ENCODE measurements at regions not wholly inside any gene's neighbourhood (a gene's known extent, or its start where the extent isn't known, plus 50 kb on each side); places are given as distances from the start of the nearest gene placed in this dataset.

DNA sequence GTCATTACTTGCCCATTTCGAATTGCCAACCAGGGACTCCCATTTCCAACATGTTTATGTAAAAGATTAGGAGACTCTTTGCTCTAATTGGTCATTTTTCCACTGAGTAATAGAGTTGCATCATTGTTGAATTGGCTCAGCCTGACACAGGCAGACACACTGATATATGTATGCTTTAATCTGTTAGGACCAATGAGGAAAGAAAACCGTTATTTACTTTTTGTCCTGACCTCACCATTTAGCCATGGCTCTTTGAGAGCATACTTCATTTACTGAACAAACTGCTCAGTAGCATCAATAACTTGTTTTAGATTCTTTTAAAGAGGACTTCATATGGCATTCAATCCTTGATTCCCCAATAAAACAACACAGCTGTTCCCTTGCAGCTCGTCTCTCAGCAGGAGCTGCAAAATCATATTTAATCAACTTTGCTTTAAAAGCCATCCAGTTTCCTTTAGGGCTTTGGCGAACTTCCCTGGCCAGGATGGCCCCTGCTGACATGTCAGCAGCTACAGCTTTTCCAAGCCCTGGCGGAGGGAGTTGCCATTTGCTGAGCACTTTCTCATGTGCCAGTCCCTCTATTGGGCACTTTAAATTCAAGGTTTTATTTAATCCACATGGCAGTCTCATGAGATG is 251.5 kb upstream of the TNC start:
- DNase-seq = no peak

DNA sequence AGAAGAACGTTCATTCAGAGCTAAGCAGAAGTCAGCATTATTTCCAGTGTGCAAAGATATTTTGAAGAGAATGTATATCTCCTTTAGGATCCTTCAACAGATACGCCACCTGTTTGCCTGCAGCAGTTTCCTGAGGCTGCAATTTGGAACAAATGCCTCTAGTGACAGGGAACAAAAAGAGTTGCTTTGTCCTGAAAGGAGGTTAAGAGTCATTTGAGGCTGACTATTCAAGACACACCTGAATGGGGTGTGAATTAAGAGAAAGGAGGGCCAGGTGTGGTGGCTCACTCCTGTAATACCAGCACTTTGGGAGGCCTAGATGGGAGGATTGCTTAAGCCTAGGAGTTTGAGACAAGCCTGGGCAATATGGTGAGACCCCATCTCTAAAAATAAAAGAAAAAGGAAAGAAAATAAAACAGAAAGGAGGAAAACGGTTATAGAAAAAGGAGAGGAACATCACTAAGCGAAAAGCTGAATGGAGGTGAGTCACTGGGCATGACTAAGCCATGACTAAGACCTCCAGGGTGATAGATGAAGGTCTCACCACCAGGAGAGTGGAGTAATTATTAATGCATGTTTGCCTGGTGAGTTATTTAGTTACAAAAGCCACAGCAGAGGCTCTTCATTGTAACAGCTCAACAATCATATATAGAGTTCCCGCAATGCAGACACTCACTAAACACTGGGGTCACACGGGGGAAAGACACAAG is 255.2 kb upstream of the TNC start:
- no peak for DNase-seq

DNA sequence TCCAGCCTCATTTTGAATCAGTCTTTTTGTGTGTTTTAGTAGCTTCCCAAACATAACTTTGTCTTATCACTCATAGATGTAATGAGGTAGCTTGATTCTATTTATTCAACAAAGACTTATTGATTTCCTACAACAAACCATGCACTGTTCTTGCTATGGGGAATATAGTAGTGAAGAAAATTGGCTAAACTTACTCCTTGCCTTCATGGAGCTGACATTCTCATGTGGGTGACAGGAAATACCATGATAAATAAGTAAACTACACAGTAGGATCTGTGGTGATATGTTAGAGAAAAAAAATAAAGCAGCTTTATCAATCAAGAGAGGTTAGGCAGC is 255.7 kb upstream of the TNC start:
- DNase-seq = no peak

DNA sequence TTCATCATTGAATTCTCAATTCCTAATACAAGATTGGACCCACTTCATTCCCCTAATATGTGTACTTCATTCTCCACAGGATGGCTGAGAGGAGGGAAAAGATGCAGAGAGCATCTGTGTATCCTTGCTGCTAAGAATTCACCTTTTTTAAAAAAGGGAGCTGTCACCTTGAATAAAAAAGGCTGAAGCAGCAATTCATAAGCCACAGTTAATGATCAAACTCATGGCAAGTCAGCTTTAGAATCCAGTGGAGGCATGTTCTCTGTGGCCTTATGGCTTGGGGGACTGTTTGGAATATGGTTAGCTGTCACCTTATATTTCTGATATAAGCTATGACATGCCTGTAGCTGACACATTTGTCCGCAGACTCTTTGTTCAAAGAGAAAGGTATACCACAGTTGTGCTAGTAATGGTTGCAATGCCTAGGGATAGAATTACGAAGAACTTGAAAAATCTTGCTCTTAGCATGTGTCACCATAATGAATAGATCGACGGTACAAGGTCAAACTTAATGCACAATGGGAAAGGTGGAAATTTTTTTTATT is 256.8 kb upstream of the TNC start:
- no peak for DNase-seq

DNA sequence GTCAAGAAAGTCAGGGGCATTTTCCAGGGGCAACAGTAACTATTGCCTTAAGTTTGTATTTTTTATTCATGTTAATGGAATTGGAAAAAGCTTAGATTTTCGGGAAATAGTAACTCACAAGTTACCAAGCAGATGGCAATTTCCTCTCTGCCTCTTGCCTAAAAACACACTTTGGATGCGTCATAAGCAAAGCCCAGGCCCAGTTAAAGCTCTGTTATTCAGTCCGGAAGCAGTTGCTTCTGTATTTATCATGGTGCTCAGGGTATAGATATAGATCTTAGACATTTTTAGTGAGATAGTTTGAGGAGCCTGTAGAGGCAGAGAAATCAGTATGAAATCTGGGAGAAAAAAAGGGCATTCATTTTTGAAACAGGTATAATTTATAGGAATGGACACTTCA is 260.3 kb upstream of the TNC start:
- DNase-seq = no peak

DNA sequence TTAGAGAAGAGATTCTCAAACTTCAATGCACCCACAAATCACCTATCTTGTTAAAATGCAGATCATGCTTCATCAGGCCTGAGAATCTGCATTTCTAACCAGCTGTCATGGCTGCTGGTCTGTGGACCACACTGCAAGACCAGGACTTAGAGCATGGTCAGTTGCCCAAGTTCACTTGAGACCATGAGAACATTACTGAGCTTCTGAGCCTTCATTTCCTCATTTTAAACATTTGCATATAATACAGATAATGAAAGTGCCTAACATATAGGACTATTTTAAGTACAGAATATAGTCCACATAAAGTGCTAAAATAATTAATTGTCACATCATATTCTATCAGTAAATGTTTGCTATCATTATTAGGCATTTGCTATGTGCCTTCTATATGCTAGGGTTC is 260.8 kb upstream of the TNC start:
- DNase-seq = no peak

DNA sequence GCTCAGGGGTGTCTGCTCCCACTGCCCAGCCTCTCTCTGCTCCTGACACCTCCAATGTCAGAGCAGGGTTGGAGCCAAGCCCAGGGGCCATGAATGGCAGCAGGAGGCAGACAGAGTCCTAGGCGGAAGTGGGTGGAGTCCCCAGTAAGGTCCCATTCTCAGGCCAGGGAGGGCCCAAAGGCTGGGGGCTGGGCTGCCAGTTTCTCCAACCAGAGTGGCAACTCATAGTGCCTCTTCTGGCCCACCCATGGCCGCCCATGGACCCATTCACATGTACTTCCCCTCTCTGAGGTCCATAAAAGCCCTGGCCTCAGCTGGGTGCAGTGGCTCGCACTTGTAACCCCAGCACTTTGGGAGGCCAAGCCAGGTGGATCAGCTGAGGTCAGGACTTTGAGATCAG is 261.8 kb upstream of the TNC start:
- DNase-seq = no peak

DNA sequence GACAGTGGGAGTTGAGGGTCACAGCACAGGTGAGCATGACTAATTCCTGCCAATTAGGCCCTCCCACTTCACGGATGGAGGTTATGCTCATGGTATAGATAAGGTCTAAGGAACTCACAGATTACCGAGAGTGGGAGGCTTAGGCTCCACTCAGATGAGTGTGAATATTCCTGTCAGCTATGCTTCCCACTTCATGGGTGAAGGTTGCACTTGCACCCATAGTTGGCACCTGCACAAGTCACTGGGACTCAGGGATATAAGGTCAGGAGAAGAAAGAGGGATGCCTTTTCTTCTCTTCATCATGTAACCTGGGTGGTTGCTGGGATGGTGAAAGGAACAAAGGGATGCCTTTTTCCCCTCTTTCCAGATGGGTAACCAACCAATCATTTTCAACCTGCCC is 264.9 kb upstream of the TNC start:
- DNase-seq = no peak

DNA sequence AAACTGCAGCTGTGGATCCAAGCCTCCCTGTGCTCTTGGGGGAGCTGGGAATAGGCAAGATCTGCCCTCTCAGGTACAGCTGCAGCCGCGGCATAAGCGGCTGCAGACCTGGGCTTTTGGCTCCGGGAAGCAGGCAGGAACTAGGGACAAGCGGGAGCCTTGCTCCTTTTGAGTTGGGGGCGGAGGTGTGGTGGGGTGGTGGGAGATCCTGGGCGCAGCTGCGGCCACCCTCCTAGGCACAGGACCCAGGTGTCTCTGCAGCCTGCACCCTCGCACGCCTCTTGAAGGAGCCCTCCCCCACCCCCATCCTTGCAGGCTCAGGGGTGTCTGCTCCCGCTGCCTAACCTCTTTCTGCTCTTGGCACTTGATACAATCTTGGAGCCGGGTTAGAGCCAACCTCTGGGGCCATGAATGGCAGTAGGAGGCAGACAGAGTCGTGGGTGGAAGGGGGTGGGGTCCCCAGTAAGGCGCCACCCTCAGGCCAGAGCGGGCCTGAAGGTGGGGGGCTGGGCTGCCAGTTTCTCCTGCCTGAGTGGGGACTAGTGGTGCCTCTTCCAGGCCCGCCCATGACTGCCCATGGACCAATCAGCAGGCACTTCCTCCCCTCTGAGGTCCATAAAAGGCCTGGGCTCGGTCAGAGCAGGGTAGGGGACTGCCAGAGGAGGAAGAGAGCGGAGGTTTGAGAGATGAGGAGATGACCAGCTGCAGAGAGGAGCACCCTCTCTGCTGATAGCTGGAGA is 267.6 kb upstream of the TNC start:
- DNase-seq = no peak

DNA sequence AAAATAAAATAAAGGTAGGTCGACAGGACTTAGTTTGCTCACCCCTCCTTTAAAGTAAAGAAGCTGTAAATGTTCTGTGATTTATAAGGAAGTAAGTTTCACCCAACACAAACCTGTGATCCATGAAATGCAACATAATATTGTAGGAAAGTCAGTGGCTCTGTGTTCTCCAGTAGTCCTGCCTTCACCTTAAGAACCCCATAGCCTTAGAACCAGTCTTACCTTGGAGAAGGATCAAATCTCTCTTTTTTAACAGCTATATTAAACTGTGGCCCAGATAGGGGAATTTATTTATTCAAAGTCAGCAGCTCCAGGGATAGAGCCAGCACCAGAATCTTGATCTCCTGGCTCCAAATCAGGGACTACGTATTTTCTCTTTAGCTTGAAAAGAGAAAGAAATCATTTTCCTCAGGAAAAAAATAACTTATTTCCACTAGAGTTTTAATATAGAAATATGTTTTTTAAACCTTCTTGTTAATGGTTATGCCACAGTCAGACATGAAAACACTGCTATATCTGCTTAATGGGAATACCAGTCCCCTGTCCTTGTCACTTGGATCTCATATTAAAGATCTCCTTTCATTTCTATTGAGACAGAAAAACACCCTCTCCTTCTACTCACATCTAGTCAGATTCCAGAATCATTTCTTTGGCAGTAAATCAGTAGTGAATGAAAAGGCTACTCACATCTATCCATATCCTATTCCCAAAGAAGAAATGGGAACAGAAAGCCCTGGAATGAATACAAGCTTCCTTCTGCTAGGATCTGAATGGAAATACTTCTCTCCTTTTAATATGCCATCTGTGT is 269.2 kb upstream of the TNC start:
- DNase-seq = no peak

DNA sequence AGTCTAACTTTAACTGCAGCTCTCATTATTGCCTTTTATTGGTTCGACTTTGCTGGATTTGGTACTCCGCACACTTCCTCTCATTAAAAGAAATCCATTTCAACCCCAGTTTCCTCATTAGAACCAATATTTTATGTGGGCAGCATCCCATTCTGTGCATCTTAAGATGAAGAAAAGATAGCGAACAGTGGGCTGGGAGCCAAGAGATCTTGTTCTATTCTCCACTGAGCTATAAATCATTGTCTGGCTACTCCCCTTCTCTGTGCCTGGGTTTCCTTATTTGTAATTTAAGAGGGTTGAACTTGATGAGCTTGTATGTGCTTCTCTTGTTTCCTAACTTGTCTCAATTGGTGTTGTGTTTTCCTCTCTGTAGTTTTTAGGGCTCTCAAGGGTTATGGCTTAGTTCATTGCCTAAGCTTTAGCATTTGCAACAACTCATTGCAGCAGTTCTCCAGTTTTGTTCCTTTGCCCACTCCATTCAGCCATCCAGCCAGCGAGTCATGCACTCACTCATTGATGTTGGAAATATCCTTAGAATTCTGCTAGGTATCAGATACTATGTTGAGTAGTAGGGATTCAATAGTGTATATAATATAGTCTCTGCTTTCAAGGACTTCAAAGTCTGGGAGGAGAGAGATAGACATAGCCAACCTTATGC is 273.3 kb upstream of the TNC start:
- DNase-seq = no peak

DNA sequence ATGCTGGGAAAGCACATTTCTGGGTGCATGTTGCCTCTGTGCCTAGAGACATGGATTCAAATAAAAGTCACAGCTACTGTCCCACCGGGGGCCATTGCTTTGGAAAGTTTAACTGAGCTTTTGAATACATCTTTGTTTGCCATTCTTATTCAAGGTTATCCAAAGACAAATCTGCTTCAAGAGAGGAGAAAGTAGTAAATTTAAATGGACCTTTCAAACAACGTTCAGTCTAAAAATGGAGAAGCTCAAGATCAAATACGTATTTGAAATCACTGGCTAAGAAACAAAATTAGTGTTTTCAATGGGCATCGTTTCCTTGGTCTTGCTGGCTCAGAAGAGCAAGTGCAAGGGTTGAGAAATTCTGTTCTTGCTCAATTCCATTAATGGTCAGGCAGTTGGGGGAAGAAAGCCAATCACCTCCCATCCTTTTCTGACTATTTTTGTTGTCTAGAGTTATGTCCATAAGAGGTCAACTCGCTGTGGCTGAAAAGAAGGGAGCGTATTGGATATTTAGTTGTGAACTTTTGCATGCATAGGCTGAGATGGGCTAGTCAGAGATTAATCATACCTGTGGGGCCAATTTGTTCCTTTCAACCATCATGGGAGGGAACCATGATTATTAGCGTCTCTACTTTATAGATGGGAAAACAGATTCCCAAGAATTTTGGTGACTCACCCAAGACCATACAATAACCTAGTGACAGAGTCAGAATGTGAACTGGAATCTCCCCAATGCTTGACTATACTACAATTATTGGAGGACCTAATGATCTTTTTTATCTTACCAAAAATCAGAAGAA is 276.2 kb upstream of the TNC start:
- no peak for DNase-seq

DNA sequence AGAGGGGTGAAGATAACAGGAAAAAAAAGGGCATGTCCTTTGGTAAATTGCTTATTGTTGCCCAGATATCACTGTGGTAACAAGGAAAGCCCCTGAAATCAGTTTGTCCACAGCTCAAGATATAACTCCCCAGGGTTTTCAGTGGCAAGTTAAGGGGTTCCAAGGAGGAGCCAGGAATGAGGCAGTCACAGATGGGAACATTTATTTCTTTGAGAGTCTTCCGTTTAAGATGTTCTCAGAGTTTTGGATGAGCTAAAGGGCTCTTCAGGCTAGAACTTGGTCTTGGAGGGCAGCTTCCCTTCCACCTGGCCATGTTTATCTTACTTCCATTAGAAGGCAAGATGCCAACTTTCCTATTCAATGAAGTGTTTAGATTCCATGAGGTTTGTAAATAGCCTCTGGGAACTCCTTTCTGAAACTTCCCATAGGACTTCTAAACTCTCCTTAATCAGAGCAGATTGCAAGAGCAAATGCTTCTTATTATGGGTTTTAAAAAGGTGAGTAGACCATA is 277.6 kb upstream of the TNC start:
- no peak for DNase-seq

DNA sequence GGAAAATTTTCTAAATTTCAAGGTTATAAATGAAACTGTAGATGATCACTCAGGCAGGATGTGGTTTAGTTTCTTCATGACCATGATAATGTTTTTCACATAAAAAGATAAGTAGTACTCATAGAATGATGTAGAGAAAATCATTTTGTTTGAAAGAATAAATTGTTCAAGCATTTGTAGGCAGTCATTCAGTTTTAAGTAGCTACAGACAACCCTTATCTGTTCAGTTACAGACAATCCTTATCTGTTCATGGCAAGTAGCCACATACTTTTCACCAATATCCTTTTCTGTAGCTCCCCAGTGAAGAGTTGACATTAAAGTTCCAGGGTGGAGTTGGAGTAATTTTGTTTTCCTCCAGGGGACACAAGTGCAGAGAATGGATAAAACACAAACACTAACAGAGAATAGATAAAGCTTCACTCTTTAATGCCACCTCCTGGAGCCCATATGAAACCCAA is 278.1 kb upstream of the TNC start:
- DNase-seq = no peak

DNA sequence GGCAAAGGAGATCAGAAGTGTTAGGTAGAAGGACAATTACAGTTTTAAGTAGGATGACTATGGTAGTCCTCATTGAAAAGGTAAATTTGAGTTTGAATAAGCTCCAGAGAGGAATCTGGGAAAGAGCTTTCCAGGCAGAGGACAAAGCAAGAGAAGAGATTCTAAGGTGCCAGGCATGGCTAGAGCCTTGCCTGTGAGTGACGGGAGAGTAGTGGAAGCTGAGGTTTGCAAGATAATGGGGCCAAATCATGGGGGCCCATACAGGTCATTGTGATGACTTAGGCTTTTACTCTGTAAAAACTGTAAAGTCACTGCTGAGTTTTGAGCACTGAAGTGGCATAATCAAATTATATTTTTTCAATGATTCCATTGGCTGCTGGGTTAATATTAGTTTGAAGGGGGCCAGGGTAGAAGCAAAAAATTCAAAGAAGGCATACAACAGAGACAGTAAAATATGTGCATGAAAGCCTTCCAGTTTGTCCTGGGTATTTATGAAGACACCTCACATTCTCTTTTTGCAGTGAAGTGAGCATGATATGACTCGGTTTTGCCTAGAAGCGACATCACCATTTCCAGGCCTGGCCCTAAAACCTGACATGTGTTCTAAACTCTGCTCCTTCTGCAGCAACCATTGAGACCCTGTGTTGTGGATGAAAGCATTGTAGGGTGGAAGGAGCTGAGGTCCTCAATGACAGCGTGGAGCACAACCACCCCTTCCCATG is 279.8 kb upstream of the TNC start:
- no peak for DNase-seq

DNA sequence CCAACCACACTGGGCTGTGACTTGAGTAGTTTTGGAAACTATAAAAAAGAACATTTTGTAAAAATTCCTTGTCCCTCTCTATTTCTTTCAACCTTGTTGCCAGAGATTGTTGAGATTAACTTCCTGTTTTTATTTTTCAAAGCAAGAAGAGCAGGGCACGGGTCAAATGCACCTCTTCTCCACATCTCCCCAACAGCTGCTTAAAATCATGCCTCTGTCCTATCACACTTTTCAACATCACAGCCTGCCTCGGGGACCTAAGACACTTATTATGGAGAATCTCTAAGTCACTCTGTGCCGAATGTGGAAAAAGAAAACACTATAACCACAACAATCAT is 280.3 kb upstream of the TNC start:
- no peak for DNase-seq

DNA sequence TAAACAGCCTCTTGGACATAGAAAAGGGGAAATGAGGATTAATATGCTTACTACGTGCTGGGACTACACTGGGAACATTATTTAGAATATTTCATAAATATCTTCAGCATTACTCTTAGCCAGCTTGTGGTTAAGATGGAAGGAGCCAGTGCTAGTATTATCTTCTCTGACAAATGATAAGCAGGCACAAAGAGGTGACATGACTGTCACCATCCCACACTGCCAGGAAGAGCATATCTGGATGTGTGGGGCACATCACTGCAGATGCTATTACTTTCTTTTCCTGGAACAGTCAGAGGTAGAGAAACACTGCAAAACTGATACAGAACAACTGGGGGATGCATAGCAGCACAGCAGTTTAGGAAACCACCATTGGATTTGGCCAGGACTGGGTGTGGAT is 281.0 kb upstream of the TNC start:
- DNase-seq = no peak

DNA sequence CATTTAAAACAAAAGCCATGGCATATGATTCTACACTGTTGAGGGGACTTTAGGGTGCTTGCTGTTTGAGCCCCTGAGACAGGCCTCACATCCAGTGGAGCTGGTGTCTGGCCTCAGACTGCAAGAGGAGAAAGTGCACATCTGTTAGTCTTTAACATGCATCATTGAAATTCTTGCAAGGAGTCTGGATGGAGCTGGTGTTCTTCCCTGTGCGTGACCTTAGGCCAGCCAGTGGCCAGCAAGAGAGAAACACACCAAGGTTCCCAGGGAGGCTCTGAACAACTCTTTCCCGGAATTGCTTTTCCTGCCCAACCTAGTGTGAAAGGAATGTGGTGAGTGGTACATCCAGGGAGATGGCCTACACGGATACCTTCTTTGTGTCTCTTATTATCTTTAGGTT is 282.8 kb upstream of the TNC start:
- no peak for DNase-seq

DNA sequence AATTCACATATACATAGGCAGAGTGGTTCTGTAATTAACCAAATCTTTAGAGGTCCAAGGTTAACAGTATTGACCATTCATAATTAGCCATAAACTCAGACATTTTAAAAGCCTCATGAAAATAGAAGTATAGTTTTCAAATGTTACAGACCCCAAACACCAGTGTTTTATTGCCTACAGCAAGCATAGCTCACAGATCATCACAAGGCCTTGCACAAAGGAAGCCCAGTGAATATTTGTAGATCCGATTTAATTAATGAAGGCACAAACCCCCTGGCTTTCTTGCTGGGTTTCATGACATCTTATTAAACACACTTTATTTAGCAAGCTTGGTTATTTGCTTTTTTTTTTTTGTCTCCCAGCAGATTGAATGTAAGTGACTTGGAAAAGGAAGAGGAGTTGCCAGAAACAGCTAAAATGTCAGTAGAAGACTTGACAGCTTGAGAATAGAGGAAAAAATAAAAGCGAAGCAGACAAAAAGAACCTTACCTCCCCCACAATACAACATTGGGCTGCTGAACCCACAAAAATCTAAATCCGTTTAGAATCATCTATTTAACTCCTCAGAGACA is 283.9 kb upstream of the TNC start:
- DNase-seq = no peak

DNA sequence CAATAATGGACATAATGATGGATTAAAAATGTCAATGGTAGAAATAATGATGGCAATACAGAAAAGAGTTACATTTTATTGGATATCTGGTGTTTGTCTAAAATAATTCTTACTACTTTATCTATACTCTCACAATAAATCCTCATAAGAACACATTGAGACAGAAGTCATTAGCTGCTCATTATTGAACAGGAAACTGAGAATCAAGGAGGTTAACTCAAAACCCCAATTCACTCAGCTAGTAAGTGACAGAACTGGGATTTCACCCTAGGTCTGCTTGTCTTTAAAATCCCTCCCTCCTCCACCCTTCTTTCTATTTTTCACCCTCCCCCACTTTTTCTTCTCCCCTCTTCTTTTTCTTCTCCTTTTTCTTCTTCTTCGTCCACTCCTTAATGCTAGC is 285.8 kb upstream of the TNC start:
- no peak for DNase-seq

DNA sequence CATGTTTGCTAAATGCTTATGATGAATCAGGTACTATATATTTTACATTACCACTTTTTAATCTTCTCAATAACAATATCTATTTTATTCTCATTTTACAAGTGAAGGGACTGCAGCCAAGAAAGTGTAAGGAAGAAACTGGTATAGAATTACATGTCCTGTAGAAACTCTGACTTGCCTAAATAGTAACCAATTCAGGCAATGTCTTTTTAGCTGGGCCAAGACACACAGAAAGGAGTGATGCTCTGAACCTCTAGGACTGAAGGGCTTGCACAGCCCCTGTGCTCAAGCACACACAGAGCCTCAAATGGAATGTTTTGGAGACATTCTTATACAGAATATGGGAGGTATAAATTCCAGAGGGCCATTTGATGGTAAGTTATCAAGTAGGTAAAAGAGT is 286.4 kb upstream of the TNC start:
- no peak for DNase-seq
